HPDE6-E6E7 (cell line): ENCODE measurements at regions not wholly inside any gene's neighbourhood (a gene's known extent, or its start where the extent isn't known, plus 50 kb on each side); places are given as distances from the start of the nearest gene placed in this dataset.

Experiments used
- DNase-seq: peaks from one replicate; pipeline ENCODE4 v3.0.0; 2011; ENCODE audit warnings: missing footprints; ENCODE audit errors: extremely low spot score

DNA sequence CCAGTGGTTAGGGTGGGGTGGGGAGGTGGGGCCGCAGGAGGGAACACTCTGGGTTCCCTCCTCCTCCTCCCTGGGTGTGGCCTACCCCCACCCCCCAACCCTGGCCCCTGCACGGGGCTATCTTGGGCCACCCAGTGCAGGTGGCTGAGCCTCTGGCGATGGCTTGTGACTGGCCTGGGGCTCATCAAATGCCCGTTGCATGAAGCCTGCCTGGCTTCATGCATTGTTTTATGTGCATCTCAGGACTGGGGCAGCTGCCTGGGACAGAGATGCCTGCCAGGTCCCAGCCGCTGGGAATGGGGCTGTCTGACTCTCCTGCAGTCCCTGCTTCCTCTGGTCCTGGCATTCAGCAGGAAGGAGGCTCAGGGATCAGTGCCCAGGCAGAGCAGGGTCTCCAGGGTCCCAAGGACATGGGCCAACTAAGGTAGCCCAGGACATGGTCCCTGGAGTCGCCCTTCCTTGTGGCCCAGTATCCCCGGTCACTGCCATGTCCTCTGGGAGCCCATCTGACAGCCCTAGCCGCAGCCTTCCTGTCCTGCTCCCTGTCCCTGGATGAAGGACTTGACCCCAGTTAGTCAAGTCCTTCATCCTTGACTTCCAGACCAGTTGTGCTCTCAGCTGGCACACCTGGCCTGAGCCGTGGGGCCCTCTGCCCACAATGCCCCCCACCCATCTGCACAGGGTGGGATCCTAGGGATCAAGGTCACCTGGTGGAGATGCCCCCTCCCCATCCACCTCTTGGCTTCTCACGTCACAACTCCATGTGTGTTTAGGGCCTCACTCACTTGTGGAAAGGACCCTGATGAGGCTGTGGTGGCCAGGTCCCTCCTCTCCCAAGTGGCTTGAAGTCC is 112.1 kb upstream of the FGF3 start:
- no peak for DNase-seq

DNA sequence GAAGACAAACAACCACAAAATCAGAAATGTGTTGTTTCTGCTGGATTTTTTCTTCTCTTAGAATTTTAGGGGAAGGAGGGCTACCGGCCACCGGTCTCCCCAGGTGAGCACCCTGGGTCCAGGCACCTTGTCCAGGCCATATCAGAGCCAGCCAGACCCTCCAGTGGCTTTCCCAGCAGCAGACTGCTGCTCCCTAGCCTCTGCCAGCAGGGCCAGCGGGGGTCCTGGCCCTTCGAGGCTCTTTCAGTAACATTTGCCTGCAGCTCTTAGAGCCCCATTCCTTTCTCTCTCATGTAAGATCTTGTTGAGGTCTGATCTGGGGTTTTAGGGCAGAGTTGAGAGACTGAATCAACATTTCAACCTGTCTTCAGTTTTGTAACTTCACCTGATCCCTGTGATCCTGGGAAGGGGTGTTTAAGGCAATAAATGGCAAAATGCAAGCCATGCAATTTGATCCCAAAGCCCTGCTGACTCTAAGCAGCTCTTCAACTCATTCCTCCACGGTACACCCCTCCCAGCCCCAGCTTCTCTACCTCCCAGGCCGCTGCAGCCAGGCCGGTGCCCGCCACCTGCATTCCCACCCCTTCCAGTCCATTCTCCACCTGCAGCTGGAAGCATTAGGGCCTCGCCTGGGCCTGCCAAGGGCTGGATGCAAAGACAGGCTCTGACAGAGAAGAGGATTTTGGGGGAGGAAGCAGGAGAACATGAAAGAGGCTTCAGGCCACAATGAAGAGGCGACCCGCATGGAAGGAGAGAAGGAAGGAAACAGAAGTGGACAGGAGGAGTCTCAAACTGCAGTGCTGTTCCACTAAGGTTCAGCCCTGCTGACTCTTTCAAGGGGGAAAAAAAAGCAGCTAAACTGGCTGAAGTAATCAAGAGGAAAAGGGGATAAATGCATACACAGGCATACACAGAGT is 113.0 kb upstream of the FGF3 start:
- DNase-seq: no peak

- DNase-seq: no peak
These were observed 115.8 kb upstream of the FGF3 start for GRCh38 chr11:69934861-69935494.

DNA sequence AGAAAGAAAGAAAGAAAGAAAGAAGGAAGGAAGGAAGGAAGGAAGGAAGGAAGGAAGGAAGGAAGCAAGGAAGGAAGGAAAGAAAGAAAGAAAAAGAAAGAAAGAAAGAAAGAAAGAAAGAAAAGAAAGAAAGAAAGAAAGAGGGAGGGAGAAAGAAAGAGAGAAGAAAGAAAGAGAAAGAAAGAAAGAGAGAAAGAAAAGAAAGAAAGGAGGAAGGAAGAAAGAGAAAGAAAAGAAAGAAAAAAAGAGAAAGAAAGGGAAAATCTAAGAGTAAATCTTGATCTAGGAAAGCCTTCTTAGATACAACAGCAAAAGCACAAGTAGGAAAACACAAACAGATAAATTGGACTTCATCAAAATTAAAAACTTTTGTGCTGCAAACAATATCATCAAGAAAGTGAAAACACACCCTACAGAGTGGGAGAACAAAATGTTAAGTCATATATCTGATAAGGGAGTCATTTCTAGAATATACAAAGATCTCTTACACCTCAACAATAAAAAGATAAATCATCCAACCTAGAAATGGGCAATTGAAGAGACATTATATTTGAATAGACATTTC is 116.8 kb upstream of the FGF3 start:
- DNase-seq: no peak

DNA sequence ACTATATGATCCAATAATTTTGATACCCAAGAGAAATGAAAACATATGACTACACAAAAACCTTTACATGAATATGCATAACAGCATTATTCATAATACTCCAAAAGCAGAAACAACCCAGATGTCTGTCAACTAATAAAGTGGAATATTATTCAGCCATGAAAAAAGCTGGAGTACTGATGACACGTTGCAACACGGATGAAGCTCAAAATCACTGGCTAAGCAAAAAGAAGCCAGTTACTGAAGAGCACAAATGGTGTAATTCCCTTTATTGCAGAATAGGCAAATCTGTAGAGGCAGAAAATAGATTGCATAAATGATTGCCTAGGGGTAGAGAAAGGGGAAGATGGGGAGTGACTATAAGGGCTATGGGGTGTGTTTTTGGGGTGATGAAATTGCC is 117.6 kb upstream of the FGF3 start:
- no peak for DNase-seq

DNA sequence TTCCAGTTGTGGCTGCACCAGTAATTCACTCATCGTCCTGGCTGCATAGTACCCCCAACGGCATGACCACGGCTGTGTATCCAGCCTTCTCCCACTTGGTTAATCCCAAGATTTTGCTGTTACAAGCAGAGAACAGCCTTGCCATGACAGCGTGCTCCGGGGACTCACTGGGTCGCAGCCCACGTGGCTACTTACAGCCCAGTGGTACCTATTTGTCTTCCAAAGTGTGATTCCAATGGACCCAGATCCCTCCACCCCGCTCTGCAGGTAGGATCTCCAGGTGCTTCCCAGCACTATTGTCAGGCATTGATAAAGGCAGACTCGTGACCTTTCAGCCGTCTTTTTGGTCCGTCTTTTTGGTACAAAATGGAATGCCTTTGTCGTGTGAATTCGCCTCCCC is 119.0 kb upstream of the FGF3 start:
- no peak for DNase-seq

DNA sequence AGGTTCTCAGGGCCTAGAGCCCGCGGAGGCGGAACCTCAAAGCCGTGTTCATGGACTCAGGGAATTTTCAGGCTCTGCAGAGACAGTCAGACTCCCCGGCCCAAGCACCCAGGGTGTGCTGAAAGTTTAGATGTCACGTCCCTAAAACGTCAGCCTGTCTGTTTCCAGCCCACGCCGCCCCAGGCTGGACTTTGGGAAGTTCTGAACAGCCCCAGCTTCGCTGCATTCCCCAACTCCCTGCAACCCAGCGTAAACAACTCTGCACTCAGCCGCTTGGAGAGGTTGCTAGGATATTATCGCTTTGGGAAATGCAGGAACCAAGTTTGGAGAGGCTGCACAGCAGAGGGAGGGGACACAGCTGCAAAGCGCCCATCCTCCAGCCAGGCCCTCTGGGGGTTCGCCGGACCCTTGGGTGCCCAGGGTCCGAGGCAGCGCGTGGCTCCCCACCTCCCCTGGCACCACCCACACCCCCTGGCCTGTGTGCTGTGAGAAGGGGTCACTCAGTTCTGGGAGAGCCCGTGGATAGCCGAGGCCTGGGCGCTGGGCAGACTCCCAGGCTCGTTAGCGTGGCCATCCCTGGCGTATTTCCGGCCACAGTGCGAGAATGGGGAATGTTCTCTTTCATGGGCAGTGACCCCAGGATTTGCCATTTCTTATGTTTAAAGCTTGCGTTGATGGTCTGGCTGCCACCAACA is 120.5 kb upstream of the FGF3 start:
- no peak for DNase-seq

GRCh38 chr11:69940246-69940610 is 121.0 kb upstream of the FGF3 start:
- no peak for DNase-seq

DNA sequence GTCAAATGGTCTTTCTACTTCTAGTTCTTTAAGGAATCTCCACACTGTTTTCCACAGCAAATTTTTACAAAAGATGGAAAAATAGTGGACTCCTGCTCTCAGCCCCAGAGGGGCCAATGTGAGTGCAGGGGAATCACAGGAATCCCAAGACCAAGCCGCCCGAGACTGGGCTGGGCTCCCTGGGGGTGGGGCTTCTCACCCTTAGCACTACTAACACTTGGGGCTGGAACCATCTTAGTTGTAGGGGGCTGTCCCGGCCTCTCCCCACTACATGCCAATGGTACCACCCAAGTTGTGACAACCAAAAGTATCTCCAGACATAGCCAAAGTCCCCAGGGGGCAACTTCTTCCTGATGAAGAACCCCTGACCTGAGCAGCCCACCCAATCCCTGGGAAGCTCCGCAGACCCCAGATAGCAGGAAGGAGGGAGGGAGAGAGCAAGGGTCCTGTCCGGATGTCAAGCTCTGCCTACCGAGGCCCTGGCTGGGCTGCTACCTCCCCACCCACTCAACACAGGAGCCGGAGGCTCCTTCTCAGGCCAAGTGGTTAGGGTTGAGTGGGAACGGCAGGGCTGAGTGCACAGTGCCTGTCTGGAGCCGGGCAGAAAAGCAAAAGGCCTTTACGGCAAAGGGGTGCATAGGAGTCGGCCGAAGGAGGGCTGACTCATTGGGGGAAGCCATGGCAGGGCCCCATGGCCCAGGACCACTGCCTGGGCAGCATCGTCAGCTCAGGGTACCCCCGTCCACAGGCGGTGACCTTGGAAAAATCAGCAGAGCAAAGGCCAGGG is 122.5 kb upstream of the FGF3 start:
- DNase-seq: no peak

- no peak for DNase-seq
These were observed 123.2 kb upstream of the FGF3 start for GRCh38 chr11:69942333-69942820.

DNA sequence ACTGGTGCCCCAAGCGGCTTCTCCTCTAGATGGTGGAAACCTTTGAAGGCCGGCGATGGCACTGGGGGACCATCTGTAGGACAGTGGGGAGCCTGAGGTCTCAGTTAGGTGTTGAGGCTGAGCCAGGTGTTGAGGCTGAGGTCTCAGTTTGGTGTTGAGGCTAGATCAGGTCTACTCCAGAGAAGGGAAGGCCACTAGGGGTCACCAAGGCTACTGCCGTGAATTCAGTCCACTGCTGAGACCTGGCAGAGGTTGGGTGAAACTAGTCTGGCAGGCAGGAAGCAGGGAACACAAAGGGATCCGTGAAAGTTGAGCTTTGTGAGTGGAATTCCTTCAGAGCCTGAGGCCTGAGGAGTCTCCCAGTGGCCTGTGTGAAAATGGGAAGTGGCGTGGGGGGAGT is 123.8 kb upstream of the FGF3 start:
- no peak for DNase-seq

- DNase-seq: no peak
These were observed 124.3 kb upstream of the FGF3 start for GRCh38 chr11:69943506-69943905.

DNA sequence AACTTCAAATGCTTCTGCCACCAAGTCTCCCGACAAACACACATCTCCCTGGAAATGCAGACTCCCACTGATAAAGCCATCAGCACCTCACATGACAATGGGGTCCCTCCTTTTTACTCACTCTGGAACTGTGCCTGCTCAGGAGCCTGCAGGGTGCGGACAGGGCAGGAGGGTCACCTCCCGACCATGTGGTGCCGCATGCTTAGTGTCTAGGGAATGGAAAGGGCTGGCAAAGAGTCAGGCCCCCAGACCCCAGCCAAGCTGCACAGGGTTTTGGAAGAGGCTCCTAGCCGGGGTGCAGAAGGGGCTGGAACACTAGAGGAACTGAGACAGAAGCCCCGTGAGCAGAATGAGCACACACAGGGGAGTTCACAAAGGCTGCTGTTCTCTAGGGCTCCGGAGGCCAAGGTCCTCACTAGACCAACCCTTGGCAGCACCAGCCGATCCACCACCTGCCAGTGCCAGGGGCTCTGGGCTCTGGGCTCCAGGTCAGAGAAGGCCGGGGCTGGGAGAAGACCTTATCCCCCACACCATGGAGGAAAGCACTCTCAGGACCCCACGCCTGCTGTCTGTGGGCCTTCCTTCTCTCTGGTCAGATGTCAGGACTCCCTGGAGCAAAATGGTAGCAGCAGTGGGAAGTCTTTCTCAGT is 125.1 kb upstream of the FGF3 start:
- DNase-seq: no peak

DNA sequence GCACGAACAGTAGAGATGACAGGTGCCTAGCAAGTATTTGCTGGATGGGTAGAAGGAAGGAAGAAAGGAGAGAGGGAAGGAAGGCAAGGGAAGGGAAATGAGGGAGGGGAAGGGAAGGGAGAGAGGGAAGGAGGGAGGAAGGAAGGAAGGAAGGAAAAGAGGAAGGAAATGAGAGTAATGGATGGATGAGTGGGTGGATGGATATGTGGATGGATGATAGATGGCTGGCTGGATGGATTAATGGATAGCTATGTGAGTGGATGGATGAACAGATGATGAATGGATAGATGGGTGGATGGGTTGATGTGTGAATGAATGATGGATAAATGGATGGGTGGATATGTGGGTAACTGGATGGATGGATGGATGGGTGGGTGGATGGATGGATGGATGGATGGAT is 125.9 kb upstream of the FGF3 start:
- DNase-seq: no peak

DNA sequence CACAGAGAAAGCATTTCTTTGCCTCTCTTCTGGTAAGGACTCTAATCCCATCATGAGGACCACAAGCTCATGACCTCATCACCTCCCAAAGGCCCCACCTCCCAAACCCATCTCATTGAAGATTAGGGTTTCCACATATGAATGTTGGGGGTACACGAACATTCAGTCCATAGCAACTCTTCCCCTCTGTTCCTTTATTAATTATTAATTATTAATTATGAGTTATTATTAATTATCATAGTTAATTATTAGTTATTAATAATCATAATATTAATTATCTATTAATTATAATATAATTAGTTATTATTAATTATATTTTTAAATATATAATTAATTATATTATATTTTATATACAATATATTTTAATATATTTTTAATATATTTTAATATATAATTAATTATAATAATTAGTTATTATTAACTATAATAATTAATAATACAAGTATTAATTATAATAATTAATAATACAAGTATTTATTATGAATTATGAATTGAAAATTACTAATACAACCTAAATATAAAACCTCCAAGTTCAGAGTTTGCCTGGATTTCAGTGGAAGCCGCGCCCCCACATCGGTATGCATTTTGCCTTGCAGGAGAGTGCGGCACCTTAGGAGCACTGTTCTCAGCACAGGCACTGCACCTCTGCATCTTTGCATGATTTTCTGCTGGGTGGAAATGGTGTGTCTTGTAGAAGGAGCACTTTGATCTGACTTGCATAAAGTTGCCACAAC is 128.0 kb upstream of the FGF3 start:
- DNase-seq: no peak

- no peak for DNase-seq
These were observed 128.6 kb upstream of the FGF3 start for GRCh38 chr11:69947793-69948255.

- DNase-seq: peak; percentile 78
These were observed 129.3 kb upstream of the FGF3 start for GRCh38 chr11:69948256-69949141.

DNA sequence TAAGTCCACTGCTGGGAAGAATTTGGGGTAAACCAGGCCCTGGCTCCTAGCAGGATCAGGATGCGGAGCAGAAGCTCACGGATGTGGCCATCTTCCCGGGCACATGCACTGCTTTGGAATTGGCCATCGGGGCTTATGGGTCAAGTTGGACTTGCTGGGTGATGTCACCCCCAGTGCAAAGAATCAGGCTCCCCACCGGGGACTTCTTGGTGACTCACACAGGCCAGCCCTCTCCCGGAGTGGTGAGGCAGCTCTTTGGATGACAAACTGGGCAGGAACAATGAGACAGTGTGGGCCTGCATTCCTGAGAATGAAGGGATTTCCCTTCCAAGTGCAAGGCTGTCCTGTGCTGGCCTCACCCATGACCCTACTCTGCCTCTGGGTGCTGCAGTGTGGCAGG is 128.8 kb upstream of the ANO1 start:
- DNase-seq: peak; percentile 93
